ENCODE measurements at regions not wholly inside any gene's neighbourhood (a gene's known extent, or its start where the extent isn't known, plus 50 kb on each side); places are given as distances from the start of the nearest gene placed in this dataset.

- TF ChIP-seq CREM (IDR thresholded peaks at IDR 0.05; ENCODE audit: low read depth) (no peak), NR2C2 (IDR thresholded peaks at IDR 0.05; ENCODE audit: borderline replicate concordance, control insufficient read depth, insufficient read length, low read depth) (no peak), ZNF274 (IDR thresholded peaks at IDR 0.05; ENCODE audit: insufficient read depth, insufficient read length) (no peak), CREB1 (IDR thresholded peaks at IDR 0.05; ENCODE audit: low read depth) (no peak)
These were observed 209.2 kb downstream of the DIRAS2 start (continued) for GRCh38 chr9:90433398-90433941.

- WGBS (ENCODE audit: insufficient coverage, insufficient replicate concordance, low lambda C conversion rate, missing lambda C conversion rate) = 38% methylated on average over 4 of the region's 4 CpGs
- H3K36me3 ChIP-seq (ENCODE audit: control insufficient read depth in 2 of 2, insufficient read depth in 2 of 2, low read length in 1 of 2) = no peaks in the 10 kb centered on the region
- no peaks in the 10 kb centered on the region for H3K4me1 ChIP-seq (ENCODE audit: control insufficient read depth, insufficient read depth, low read length)
- no peak overlapping the region for H3K9ac ChIP-seq (ENCODE audit: control insufficient read depth, insufficient read depth, low read length)
- H3K4me2 ChIP-seq (ENCODE audit: control insufficient read depth, insufficient read depth) = no peak overlapping the region
- SMC1A ChIA-PET (ENCODE audit: uncharacterized antibody, unreplicated experiment) = no interaction called here
- H3K4me3 ChIP-seq = no peak overlapping the region
- H3K79me2 ChIP-seq (ENCODE audit: control insufficient read depth, insufficient read depth, low read length) = no peaks in the 10 kb centered on the region
- no peak overlapping the region for H3K27ac ChIP-seq (ENCODE audit: control insufficient read depth, insufficient read depth)
- no peak for TF ChIP-seq ZNF217 (IDR thresholded peaks at IDR 0.05)
- TF ChIP-seq SPI1 (IDR thresholded peaks at IDR 0.05; ENCODE audit: borderline replicate concordance, insufficient read depth, low read depth, low read length) = no peak
- peaks cover 0 to 3% of the 10 kb centered on the region in 2 experiments; a peak in 2 of 4 replicates for H3K27me3 ChIP-seq (replicated peaks in 1 of 2; ENCODE audit: control insufficient read depth in 2 of 2, insufficient read depth in 2 of 2, low read length in 1 of 2)
- no peak overlapping the region for H2AFZ ChIP-seq (ENCODE audit: control insufficient read depth, low read depth, low read length)
- FAIRE-seq (no peak), ATAC-seq (no peak), DNase-seq (ENCODE audit: low read depth, low spot score) (no peak)
- H3K9me3 ChIP-seq (replicated peaks; ENCODE audit: control insufficient read depth, insufficient read depth, low read length) = no peaks in the 10 kb centered on the region
- no peaks in the 10 kb centered on the region for H4K20me1 ChIP-seq (ENCODE audit: control insufficient read depth, insufficient read depth)
- CTCF ChIA-PET = interaction anchor here (1.0 kb wide), 1 partner anchor 22 kb away, joined by 3 read pairs; no protein-coding TSS in a partner anchor
- POLR2A ChIA-PET = no interaction called here
- in situ Hi-C loops (cut with MboI) = no loop called here
- intact Hi-C loops (cut with micrococcal nuclease; ENCODE audit: unreplicated experiment) = no loop called here
- no TSS peak for BruUV-seq (replicated peaks)
- RAD21 ChIA-PET (ENCODE audit: unreplicated experiment) = no interaction called here
These were observed 200.8 kb downstream of the DIRAS2 start for GRCh38 chr9:90441814-90442213.

DNA sequence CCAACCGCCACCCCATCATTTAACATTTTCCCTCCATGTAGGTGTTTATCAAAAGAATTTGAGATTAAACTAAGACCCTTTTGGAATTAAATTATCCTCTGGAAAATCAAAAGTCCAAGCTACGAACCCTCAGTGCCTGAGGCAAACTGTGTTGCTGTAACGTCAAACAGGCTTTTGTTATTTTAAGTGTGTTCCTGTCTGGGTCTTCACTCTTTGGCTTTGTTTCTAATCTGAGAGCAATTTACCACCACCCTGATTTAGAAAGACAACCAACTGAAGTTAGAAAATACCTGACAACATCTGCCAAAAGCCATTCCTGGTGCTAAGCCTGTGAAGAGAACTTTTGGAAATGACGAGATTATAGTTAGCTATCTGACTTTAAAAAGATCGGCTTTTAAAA, 199.9 kb downstream of the DIRAS2 start:
- in situ Hi-C loops (cut with MboI) = no loop called here

More for the DNA sequence above, 199.9 kb downstream of the DIRAS2 start:
- TF ChIP-seq, protein P1, sequence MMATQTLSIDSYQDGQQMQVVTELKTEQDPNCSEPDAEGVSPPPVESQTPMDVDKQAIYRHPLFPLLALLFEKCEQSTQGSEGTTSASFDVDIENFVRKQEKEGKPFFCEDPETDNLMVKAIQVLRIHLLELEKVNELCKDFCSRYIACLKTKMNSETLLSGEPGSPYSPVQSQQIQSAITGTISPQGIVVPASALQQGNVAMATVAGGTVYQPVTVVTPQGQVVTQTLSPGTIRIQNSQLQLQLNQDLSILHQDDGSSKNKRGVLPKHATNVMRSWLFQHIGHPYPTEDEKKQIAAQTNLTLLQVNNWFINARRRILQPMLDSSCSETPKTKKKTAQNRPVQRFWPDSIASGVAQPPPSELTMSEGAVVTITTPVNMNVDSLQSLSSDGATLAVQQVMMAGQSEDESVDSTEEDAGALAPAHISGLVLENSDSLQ (IDR thresholded peaks at IDR 0.05) = no peak
- no peak for TF ChIP-seq NR2C2 (IDR thresholded peaks at IDR 0.05; ENCODE audit: borderline replicate concordance, control insufficient read depth, insufficient read length, low read depth)
- TF ChIP-seq DPF2 (IDR thresholded peaks at IDR 0.05) = no peak
- intact Hi-C loops (cut with micrococcal nuclease; ENCODE audit: unreplicated experiment) = no loop called here
- no peak overlapping the region for H3K9ac ChIP-seq (ENCODE audit: control insufficient read depth, insufficient read depth, low read length)
- no peak overlapping the region for H3K4me3 ChIP-seq
- FAIRE-seq (no peak), DNase-seq (ENCODE audit: low read depth, low spot score) (no peak), ATAC-seq (no peak)
- ChIA-PET CTCF (interaction anchor here (1.0 kb wide), 1 partner anchor 21 kb away, joined by 3 read pairs; no protein-coding TSS in a partner anchor), RAD21 (ENCODE audit: unreplicated experiment) (no interaction called here), SMC1A (ENCODE audit: uncharacterized antibody, unreplicated experiment) (interaction anchor here (0.6 kb wide), 1 partner anchor 584 kb away, joined by 3 read pairs; no protein-coding TSS in a partner anchor), POLR2A (no interaction called here)
- H4K20me1 ChIP-seq (ENCODE audit: control insufficient read depth, insufficient read depth) = no peaks in the 10 kb centered on the region
- WGBS (ENCODE audit: insufficient coverage, insufficient replicate concordance, low lambda C conversion rate, missing lambda C conversion rate) = 38% methylated on average over 5 of the region's 5 CpGs
- H3K9me3 ChIP-seq (replicated peaks; ENCODE audit: control insufficient read depth, insufficient read depth, low read length) = no peaks in the 10 kb centered on the region
- H3K4me1 ChIP-seq (ENCODE audit: control insufficient read depth, insufficient read depth, low read length) = no peaks in the 10 kb centered on the region
- no peak overlapping the region for H2AFZ ChIP-seq (ENCODE audit: control insufficient read depth, low read depth, low read length)
- no peaks in the 10 kb centered on the region for H3K79me2 ChIP-seq (ENCODE audit: control insufficient read depth, insufficient read depth, low read length)
- no TSS peak for BruUV-seq (replicated peaks)
- H3K36me3 ChIP-seq (ENCODE audit: control insufficient read depth in 2 of 2, insufficient read depth in 2 of 2, low read length in 1 of 2) = no peaks in the 10 kb centered on the region
- H3K4me2 ChIP-seq (ENCODE audit: control insufficient read depth, insufficient read depth) = no peak overlapping the region
- H3K27ac ChIP-seq (ENCODE audit: control insufficient read depth, insufficient read depth) = no peak overlapping the region
- peaks cover 0 to 3% of the 10 kb centered on the region in 2 experiments; a peak in 2 of 4 replicates for H3K27me3 ChIP-seq (replicated peaks in 1 of 2; ENCODE audit: control insufficient read depth in 2 of 2, insufficient read depth in 2 of 2, low read length in 1 of 2)
